ENCODE measurements at regions not wholly inside any gene's neighbourhood (a gene's known extent, or its start where the extent isn't known, plus 50 kb on each side); places are given as distances from the start of the nearest gene placed in this dataset.
"Not testable (repeated sequence)": the region's sequence is repeated elsewhere in the genome, so short reads cannot be mapped to it uniquely, and the experiment has no call there.

DNA sequence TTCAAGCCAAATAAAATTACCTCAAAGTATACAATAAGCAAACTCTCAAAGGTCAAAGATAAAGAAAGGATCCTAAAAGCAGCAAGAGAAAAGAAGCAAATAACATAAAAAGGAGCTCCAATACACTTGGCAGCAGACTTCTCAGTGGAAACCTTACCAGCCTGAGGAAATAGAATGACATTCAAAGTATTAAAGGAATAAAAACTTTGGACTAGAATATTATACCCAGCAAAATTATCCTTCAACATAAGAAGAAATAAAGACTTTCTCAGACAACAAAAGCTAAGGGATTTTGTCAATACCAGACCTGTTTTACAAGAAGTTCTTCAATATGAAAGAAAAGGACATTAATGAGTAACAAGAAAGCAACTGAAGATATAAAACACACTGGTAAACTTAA is 83.0 kb upstream of the SPTLC1 start:
- H3K4me1 ChIP-seq (ENCODE audit: control insufficient read depth, insufficient read depth, low read length); intact Hi-C loops (cut with DNase I); H3K4me3 ChIP-seq (ENCODE audit: low read length); ATAC-seq; H3K27me3 ChIP-seq (ENCODE audit: control insufficient read depth, insufficient read depth); DNase-seq; H3K27ac ChIP-seq (ENCODE audit: low read length); H3K9me3 ChIP-seq (ENCODE audit: control insufficient read depth, low read length): not testable (repeated sequence)

DNA sequence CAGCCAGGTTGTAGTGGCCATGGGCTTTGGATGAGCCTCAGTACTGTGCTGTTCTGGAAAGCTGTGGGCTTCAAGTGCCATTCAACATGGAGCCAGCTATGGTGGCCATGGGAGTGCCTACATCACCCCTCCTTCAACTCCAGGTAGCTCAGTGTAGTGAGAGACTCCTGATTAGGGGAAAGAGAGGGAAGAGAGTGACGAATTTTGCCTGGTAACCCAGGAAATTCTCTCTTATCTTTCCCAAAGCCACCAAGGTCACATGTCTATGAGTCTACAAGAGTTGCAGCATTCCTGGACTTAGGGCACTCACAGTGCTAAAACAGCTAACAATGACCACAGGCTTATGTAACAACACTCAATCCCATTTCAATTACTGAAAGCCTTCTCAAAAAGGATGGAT is 81.7 kb upstream of the SPTLC1 start:
- no peak for ATAC-seq
- H3K4me3 ChIP-seq (ENCODE audit: low read length) = no peak overlapping the region
- WGBS = 25% methylated on average over 1 of the region's 1 CpG
- DNase-seq = no peak
- H3K27me3 ChIP-seq (ENCODE audit: control insufficient read depth, insufficient read depth) = no peaks in the 10 kb centered on the region
- H3K27ac ChIP-seq (ENCODE audit: low read length) = no peak overlapping the region
- no peaks in the 10 kb centered on the region for H3K4me1 ChIP-seq (ENCODE audit: control insufficient read depth, insufficient read depth, low read length)
- H3K9me3 ChIP-seq (ENCODE audit: control insufficient read depth, low read length) = no peaks in the 10 kb centered on the region
- intact Hi-C loops (cut with DNase I) = no loop called here

DNA sequence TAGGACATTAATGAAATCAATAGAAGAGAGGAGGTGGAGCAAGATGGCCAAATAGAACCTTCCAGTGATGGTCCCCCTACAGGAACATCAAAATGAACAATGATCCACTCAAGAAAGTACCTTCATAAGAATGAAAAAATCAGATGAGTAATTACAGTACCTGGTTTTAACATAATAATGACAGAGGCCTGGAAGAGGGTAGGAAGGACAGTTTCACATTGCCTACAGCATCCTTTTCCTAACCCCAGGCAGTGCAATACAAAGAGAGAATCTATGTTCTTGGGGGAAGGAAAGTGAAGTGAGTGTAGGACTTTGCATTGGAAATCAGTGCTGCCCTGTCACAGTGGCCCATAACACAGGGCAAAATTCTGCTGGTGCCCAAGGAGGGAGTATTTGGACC is 81.2 kb upstream of the SPTLC1 start:
- H3K4me1 ChIP-seq (ENCODE audit: control insufficient read depth, insufficient read depth, low read length) = no peaks in the 10 kb centered on the region
- ATAC-seq = no peak
- no peak for DNase-seq
- H3K4me3 ChIP-seq (ENCODE audit: low read length) = no peak overlapping the region
- intact Hi-C loops (cut with DNase I) = no loop called here
- no peaks in the 10 kb centered on the region for H3K27me3 ChIP-seq (ENCODE audit: control insufficient read depth, insufficient read depth)
- no peaks in the 10 kb centered on the region for H3K9me3 ChIP-seq (ENCODE audit: control insufficient read depth, low read length)
- H3K27ac ChIP-seq (ENCODE audit: low read length) = no peak overlapping the region

DNA sequence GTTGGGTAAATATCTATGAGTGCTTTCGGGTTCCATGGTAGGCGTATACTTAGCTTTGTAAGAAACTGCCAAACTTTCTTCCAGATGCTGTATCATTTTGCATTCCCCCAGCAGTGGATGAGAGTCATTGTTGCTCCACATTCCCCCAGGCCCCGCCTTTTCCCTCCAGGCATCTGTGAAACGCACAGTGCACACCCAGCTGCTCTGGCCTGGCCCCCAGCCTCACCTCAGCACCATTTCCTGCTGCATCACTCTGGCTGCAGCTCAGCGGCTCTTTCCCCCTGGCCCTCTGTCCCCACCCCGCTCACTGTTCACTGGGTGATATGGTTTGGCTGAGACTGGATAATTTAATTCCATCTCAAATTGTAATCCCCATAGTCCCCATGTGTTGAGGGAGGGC is 76.6 kb upstream of the SPTLC1 start:
- Histone ChIP-seq H3K27me3 (ENCODE audit: control insufficient read depth, insufficient read depth) (no peaks in the 10 kb centered on the region), H3K4me3 (ENCODE audit: low read length) (no peak overlapping the region), H3K9me3 (ENCODE audit: control insufficient read depth, low read length) (no peaks in the 10 kb centered on the region), H3K4me1 (ENCODE audit: control insufficient read depth, insufficient read depth, low read length) (no peaks in the 10 kb centered on the region), H3K27ac (ENCODE audit: low read length) (no peak overlapping the region)
- no peak for ATAC-seq
- 61% methylated on average over 6 of the region's 6 CpGs for WGBS
- DNase-seq = no peak
- intact Hi-C loops (cut with DNase I) = no loop called here

DNA sequence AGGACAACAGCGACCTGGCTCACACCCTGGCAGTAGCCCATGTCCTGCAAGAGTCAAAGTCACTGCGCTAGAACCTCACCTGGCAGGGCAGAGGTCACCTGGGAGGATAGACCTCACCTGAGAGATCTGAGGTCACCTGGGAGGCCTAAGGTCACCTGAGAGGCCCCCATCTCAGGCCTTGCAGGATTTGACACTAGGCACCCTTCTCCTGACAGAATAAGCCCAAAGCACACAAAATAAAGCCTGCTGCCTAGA is 75.2 kb upstream of the SPTLC1 start:
- intact Hi-C loops (cut with DNase I) = no loop called here
- Histone ChIP-seq H3K27me3 (ENCODE audit: control insufficient read depth, insufficient read depth) (no peaks in the 10 kb centered on the region), H3K27ac (ENCODE audit: low read length) (no peak overlapping the region), H3K4me1 (ENCODE audit: control insufficient read depth, insufficient read depth, low read length) (no peaks in the 10 kb centered on the region), H3K4me3 (ENCODE audit: low read length) (no peak overlapping the region), H3K9me3 (ENCODE audit: control insufficient read depth, low read length) (no peaks in the 10 kb centered on the region)
- no peak for DNase-seq
- 79% methylated on average over 2 of the region's 2 CpGs for WGBS
- no peak for ATAC-seq

DNA sequence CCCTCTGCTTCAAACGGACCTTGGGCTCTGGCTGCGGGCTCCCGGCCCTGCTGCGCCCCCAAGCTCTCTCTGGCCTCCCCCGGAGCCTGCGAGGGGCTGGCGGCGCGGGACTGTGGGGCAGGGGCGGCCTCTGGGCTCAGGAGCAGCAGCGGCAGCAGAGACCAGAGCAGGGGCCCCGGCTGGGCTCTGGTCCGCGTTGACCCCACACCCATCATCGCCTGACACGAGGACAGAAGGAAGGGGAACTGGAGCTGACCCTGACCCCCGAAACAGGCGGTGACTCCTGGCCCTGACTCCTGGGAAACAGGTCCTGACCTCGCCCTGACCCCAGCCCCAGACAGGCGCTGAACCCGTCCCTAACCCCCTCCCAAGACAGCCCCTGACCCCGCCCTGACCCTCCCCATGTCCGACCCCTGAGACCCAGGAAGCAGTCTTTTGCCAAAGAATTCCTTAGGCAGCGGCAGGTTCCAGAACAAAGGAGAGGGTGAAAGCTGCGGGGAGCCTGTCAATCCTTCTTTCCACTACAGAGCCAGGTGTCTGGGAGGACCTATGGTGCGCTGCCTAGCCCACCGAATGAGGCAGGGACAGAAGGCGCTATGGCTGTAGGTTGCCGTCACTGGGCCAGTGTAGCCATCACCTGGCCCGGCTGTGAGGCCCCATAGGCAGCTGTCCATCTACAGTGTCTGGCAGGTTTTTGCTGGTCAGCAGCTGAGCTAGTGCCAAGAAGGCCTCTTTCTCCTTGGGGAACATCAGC is 74.7 kb upstream of the SPTLC1 start:
- Histone ChIP-seq H3K9me3 (ENCODE audit: control insufficient read depth, low read length) (no peaks in the 10 kb centered on the region), H3K27ac (ENCODE audit: low read length) (no peak overlapping the region), H3K27me3 (ENCODE audit: control insufficient read depth, insufficient read depth) (no peaks in the 10 kb centered on the region), H3K4me3 (ENCODE audit: low read length) (no peak overlapping the region), H3K4me1 (ENCODE audit: control insufficient read depth, insufficient read depth, low read length) (no peaks in the 10 kb centered on the region)
- WGBS = 62% methylated on average over 30 of the region's 30 CpGs
- no peak for ATAC-seq
- intact Hi-C loops (cut with DNase I) = no loop called here
- DNase-seq = no peak

DNA sequence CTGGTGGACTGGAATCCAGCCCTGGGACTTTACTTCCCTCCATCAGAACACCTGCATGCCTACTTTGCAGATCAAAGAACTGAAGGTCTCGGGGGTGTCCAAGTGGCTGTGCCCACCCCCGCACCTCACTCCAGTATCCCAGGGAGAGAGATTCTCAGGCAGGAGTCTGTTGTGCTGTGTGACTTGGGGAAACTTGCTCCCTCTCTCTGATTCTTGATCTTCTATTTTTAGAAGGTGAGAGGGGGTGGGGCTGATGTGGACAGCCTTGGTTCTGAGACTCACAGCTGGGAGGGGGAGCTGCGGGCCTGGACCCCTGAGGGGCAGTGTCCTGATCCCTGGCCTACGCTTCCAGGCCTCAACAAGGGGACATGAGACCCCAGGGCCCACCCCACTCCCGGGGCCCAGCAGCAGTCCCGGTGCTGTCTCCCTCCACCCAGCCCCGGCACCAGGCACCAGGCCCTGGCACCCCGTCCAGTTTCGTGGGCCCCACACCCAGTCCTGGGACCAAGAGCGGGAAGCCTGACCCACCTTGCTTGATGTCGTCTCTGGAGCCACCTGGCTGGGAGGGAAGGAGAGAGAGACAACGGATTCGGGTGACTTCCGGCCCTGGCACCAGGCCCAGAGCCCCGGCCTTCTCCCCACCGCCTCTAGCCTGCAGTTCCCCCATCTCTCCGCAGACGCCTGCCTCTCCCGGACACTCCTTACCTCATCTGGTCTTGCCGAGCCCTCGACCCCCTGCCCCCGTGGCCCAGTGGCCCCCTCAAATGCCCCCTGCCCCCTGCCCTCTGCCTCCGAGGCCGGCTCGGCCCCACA is 74.0 kb upstream of the SPTLC1 start:
- DNase-seq (no peak), ATAC-seq (no peak)
- Histone ChIP-seq H3K4me3 (ENCODE audit: low read length) (no peak overlapping the region), H3K27ac (ENCODE audit: low read length) (no peak overlapping the region), H3K4me1 (ENCODE audit: control insufficient read depth, insufficient read depth, low read length) (no peaks in the 10 kb centered on the region), H3K27me3 (ENCODE audit: control insufficient read depth, insufficient read depth) (no peaks in the 10 kb centered on the region), H3K9me3 (ENCODE audit: control insufficient read depth, low read length) (no peaks in the 10 kb centered on the region)
- 48% methylated on average over 25 of the region's 25 CpGs for WGBS
- intact Hi-C loops (cut with DNase I) = no loop called here

DNA sequence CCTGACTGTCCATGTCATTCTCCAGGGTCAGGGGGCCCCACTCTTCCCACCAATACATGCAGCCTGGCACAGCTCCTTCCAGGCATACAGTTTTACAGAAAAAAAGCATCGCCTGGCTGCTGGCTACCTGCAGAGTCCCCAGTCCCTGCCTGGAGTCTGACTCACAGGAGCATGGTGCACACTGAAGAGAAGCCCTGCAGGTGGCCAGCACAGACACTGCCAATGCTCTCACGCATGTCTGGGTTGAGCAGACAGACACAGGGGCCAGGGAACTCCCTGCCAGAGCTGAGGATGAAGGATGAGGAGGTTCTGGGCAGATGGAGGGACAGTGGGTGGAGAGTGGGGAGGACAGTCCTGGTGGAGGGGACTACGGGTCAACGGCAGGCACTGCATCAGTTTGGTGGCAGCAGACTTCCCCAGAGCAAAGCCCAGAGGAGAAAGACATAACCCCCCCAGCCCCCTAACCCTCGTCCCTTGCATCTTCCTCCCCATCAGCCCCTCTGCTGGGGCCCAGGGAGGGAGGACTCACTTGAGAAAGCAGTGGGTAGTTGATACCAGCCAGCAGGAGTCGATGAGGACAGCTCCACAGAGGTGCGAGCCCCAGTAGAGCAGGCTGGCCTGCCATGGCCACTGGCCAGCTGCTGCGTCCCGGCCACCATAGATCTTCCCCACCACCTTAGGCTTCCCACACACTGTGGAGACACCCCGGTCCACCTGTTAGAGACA is 72.9 kb upstream of the SPTLC1 start:
- no peak overlapping the region for H3K4me3 ChIP-seq (ENCODE audit: low read length)
- no peak overlapping the region for H3K27ac ChIP-seq (ENCODE audit: low read length)
- ATAC-seq = no peak
- H3K27me3 ChIP-seq (ENCODE audit: control insufficient read depth, insufficient read depth) = no peaks in the 10 kb centered on the region
- intact Hi-C loops (cut with DNase I) = no loop called here
- H3K9me3 ChIP-seq (ENCODE audit: control insufficient read depth, low read length) = no peaks in the 10 kb centered on the region
- H3K4me1 ChIP-seq (ENCODE audit: control insufficient read depth, insufficient read depth, low read length) = no peaks in the 10 kb centered on the region
- WGBS = 78% methylated on average over 10 of the region's 10 CpGs
- DNase-seq = no peak

DNA sequence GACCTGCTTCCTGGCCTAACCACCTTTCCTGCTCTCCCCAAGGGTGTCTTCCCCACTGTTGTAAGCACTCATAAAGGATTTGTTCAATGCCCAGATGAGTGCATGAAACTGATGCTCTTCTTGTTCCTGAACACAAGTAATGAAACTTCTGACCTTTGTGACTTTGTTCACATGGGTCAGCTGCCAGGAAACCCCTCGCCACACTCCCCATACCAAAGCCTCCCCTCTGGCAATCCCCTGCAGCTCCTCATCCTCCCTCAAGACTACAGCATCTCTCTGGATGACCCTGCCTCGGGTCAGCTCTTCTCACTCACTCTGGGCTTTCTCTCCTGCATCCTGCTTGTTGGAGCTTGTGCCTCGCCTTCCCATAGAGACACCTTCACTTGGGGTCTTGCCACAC is 72.2 kb upstream of the SPTLC1 start:
- 76% methylated on average over 3 of the region's 3 CpGs for WGBS
- Histone ChIP-seq H3K4me3 (ENCODE audit: low read length) (no peak overlapping the region), H3K27me3 (ENCODE audit: control insufficient read depth, insufficient read depth) (no peaks in the 10 kb centered on the region), H3K9me3 (ENCODE audit: control insufficient read depth, low read length) (no peaks in the 10 kb centered on the region), H3K4me1 (ENCODE audit: control insufficient read depth, insufficient read depth, low read length) (no peaks in the 10 kb centered on the region), H3K27ac (ENCODE audit: low read length) (no peak overlapping the region)
- no peak for ATAC-seq
- no peak for DNase-seq
- intact Hi-C loops (cut with DNase I) = no loop called here

DNA sequence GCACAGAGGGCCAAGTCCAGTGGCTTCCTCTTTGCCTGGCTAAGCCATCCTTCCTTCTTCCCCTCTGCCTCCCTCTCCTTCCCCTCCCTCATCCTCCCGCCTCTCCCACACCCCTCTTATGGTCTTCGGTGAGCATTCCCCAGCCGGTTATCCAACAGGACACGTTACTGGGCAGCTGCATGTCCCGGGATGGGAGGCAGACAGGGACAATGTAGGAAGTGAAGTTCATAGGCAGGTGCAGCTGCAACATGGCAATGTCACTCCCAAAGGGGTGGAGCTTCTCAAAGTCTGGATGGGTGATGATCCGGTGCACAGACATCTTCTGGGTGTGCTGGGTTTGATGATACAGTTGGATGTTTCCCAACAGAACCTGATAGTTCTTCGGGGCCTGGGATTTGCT is 71.4 kb upstream of the SPTLC1 start:
- Histone ChIP-seq H3K4me1 (ENCODE audit: control insufficient read depth, insufficient read depth, low read length) (no peaks in the 10 kb centered on the region), H3K27ac (ENCODE audit: low read length) (no peak overlapping the region), H3K27me3 (ENCODE audit: control insufficient read depth, insufficient read depth) (no peaks in the 10 kb centered on the region), H3K4me3 (ENCODE audit: low read length) (no peak overlapping the region), H3K9me3 (ENCODE audit: control insufficient read depth, low read length) (no peaks in the 10 kb centered on the region)
- WGBS = 59% methylated on average over 7 of the region's 7 CpGs
- ATAC-seq = no peak
- intact Hi-C loops (cut with DNase I) = no loop called here
- DNase-seq = no peak

DNA sequence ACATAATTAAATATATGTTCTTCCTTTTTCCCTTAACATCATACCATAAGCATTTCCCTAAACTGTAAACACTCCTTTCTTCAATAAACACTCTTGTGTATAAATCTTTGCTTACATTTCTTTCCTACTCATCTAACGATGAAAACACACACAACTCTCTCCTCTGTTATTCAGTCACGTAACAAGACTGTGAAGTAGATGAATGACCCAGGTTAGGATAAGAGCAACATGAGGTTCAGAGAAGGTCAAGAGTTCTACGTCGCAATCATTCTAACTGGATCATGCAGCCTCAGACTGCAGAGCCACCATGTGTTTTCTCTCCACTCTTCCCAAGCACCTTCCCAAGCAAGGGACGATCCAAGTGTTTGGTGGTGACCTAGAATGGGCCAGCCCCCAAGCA is 70.5 kb upstream of the SPTLC1 start:
- no peaks in the 10 kb centered on the region for H3K27me3 ChIP-seq (ENCODE audit: control insufficient read depth, insufficient read depth)
- H3K4me3 ChIP-seq (ENCODE audit: low read length) = no peak overlapping the region
- no peaks in the 10 kb centered on the region for H3K9me3 ChIP-seq (ENCODE audit: control insufficient read depth, low read length)
- WGBS = 84% methylated on average over 5 of the region's 5 CpGs
- ATAC-seq = no peak
- intact Hi-C loops (cut with DNase I) = no loop called here
- H3K4me1 ChIP-seq (ENCODE audit: control insufficient read depth, insufficient read depth, low read length) = no peaks in the 10 kb centered on the region
- DNase-seq = no peak
- no peak overlapping the region for H3K27ac ChIP-seq (ENCODE audit: low read length)
